ENCODE measurements at regions not wholly inside any gene's neighbourhood (a gene's known extent, or its start where the extent isn't known, plus 50 kb on each side); places are given as distances from the start of the nearest gene placed in this dataset.

DNA sequence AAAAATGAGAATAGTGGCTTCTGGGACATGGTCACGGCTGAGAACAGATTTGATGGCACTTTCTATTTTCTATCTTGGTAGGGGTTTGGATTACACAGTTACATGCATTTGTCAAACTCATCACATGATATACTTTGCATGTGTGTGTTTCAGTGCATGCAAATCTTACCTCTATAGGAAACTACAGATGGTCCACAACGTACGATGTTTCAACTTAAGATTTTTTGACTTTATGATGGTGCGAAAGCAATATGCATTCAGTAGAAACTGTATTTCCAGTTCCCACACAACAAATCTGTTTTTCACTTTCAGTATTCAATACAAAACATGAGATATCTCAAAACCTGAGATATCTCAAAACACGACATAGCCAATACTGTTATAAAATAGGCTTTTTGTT, 231.8 kb upstream of the SPTLC3 start:
- Histone ChIP-seq H3K27me3 (ENCODE audit: insufficient read depth, low read length) (no peaks in the 10 kb centered on the region), H3K4me2 (ENCODE audit: low read length) (no peak overlapping the region), H3K27ac (ENCODE audit: low read depth, low read length) (no peak overlapping the region), H2AFZ (ENCODE audit: low read depth, low read length) (no peak overlapping the region), H3K4me3 (ENCODE audit: insufficient read depth, low read depth, low read length) (no peak overlapping the region), H3K9me3 (ENCODE audit: insufficient read depth, low read depth, low read length) (no peaks in the 10 kb centered on the region), H3K36me3 (ENCODE audit: insufficient read depth, low read length) (no peaks in the 10 kb centered on the region), H3K9ac (ENCODE audit: low read length) (no peak overlapping the region), H3K79me2 (ENCODE audit: insufficient read depth, low read length) (no peaks in the 10 kb centered on the region), H3K4me1 (ENCODE audit: insufficient read depth, low read length) (no peaks in the 10 kb centered on the region), H4K20me1 (ENCODE audit: insufficient read depth, low read length) (no peaks in the 10 kb centered on the region)
- no peak overlapping the region for H3K4me3 Mint-ChIP-seq (ENCODE audit: unreplicated experiment)
- DNase-seq (ENCODE audit: low read depth) = no peak
- no peaks in the 10 kb centered on the region for H3K9me3 Mint-ChIP-seq (ENCODE audit: unreplicated experiment)
- H3K36me3 Mint-ChIP-seq (ENCODE audit: low read depth, unreplicated experiment) = no peaks in the 10 kb centered on the region
- H3K27me3 Mint-ChIP-seq (ENCODE audit: low read depth, unreplicated experiment) = no peaks in the 10 kb centered on the region
- no peaks in the 10 kb centered on the region for H3K4me1 Mint-ChIP-seq (ENCODE audit: low read depth, unreplicated experiment)
- H3K27ac Mint-ChIP-seq (ENCODE audit: unreplicated experiment) = no peak overlapping the region
- FAIRE-seq = peak; percentile 32
- TF ChIP-seq, protein P1, sequence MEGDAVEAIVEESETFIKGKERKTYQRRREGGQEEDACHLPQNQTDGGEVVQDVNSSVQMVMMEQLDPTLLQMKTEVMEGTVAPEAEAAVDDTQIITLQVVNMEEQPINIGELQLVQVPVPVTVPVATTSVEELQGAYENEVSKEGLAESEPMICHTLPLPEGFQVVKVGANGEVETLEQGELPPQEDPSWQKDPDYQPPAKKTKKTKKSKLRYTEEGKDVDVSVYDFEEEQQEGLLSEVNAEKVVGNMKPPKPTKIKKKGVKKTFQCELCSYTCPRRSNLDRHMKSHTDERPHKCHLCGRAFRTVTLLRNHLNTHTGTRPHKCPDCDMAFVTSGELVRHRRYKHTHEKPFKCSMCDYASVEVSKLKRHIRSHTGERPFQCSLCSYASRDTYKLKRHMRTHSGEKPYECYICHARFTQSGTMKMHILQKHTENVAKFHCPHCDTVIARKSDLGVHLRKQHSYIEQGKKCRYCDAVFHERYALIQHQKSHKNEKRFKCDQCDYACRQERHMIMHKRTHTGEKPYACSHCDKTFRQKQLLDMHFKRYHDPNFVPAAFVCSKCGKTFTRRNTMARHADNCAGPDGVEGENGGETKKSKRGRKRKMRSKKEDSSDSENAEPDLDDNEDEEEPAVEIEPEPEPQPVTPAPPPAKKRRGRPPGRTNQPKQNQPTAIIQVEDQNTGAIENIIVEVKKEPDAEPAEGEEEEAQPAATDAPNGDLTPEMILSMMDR (IDR thresholded peaks at IDR 0.05; ENCODE audit: insufficient read depth, low read depth, low read length) = no peak
- no peak for TF ChIP-seq EZH2 (IDR thresholded peaks at IDR 0.05; ENCODE audit: insufficient read depth, low read length)

DNA sequence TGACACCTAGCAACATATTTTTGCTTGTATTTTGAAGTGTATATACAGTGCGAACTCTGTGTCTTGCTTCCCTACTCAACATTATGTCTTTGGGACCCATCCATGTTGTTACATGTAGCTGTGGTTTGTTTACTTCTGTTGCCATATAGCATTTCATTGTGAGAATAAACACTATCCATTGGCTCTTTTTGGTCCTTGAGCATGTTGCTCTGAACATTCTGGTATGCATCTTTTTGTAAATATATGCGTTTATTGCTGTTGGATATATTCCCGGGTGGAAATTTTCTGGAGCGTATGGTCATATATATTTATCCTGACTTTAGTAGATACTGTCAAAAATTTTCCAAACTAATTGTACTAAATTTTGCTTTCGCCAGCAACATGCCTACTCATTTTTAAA, 222.5 kb upstream of the SPTLC3 start:
- H3K27me3 Mint-ChIP-seq (ENCODE audit: low read depth, unreplicated experiment) = peaks cover 11% of the 10 kb centered on the region
- no peaks in the 10 kb centered on the region for H3K36me3 Mint-ChIP-seq (ENCODE audit: low read depth, unreplicated experiment)
- FAIRE-seq = no peak

DNA sequence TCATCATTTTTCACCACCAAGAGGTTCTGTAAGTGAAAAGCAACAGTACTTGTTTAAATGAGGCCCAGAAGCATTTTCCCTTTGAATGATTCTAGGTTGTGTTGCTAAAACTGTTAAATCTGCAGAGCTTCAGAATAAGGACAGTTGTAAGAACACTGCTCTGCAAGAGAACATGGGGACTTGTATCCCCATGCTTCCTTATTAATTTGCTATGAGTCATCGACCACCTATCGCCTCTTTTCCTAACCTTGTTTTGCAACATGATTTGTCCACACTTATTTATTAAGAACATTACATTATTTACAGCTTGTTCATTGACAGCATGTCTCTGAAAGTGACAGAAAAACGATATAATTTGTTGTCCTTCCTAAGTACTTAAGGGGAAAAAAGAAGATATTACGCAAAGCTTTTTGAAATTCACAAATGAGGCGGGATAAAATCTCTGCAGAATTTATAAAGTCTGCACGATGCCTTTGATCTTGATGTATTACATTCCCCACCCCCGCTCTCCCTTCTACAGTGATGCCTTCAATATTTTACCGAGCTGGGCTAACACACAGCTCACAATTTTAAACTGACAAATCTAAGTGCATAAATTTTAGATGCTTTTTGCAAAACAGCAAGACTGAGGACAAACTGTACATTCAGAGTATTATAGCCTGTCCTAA, 220.0 kb upstream of the SPTLC3 start:
- Histone ChIP-seq H3K36me3 (ENCODE audit: insufficient read depth, low read length) (no peaks in the 10 kb centered on the region), H2AFZ (ENCODE audit: low read depth, low read length) (no peak overlapping the region), H3K27ac (ENCODE audit: low read depth, low read length) (no peak overlapping the region), H3K4me3 (ENCODE audit: insufficient read depth, low read depth, low read length) (no peak overlapping the region), H3K4me2 (ENCODE audit: low read length) (no peak overlapping the region), H3K9ac (ENCODE audit: low read length) (no peak overlapping the region), H3K79me2 (ENCODE audit: insufficient read depth, low read length) (no peaks in the 10 kb centered on the region), H3K4me1 (ENCODE audit: insufficient read depth, low read length) (no peaks in the 10 kb centered on the region), H4K20me1 (ENCODE audit: insufficient read depth, low read length) (no peaks in the 10 kb centered on the region), H3K27me3 (ENCODE audit: insufficient read depth, low read length) (no peaks in the 10 kb centered on the region), H3K9me3 (ENCODE audit: insufficient read depth, low read depth, low read length) (no peaks in the 10 kb centered on the region)
- no peaks in the 10 kb centered on the region for H3K4me1 Mint-ChIP-seq (ENCODE audit: low read depth, unreplicated experiment)
- no peak for FAIRE-seq
- TF ChIP-seq EZH2 (IDR thresholded peaks at IDR 0.05; ENCODE audit: insufficient read depth, low read length) = no peak
- TF ChIP-seq, protein P1 (IDR thresholded peaks at IDR 0.05; ENCODE audit: insufficient read depth, low read depth, low read length) = no peak
- no peak overlapping the region for H3K27ac Mint-ChIP-seq (ENCODE audit: unreplicated experiment)
- no peaks in the 10 kb centered on the region for H3K36me3 Mint-ChIP-seq (ENCODE audit: low read depth, unreplicated experiment)
- H3K4me3 Mint-ChIP-seq (ENCODE audit: unreplicated experiment) = no peak overlapping the region
- peaks cover 1% of the 10 kb centered on the region for H3K9me3 Mint-ChIP-seq (ENCODE audit: unreplicated experiment)
- H3K27me3 Mint-ChIP-seq (ENCODE audit: low read depth, unreplicated experiment) = peaks cover 7% of the 10 kb centered on the region
- no peak for DNase-seq (ENCODE audit: low read depth)

More for the DNA sequence above, 222.5 kb upstream of the SPTLC3 start:
- Histone ChIP-seq H3K27me3 (ENCODE audit: insufficient read depth, low read length) (no peaks in the 10 kb centered on the region), H2AFZ (ENCODE audit: low read depth, low read length) (no peak overlapping the region), H4K20me1 (ENCODE audit: insufficient read depth, low read length) (no peaks in the 10 kb centered on the region), H3K27ac (ENCODE audit: low read depth, low read length) (no peak overlapping the region), H3K9ac (ENCODE audit: low read length) (no peak overlapping the region), H3K4me2 (ENCODE audit: low read length) (no peak overlapping the region), H3K36me3 (ENCODE audit: insufficient read depth, low read length) (no peaks in the 10 kb centered on the region), H3K4me3 (ENCODE audit: insufficient read depth, low read depth, low read length) (no peak overlapping the region), H3K79me2 (ENCODE audit: insufficient read depth, low read length) (no peaks in the 10 kb centered on the region), H3K4me1 (ENCODE audit: insufficient read depth, low read length) (no peaks in the 10 kb centered on the region), H3K9me3 (ENCODE audit: insufficient read depth, low read depth, low read length) (no peaks in the 10 kb centered on the region)
- Mint-ChIP-seq H3K27ac (ENCODE audit: unreplicated experiment) (no peak overlapping the region), H3K9me3 (ENCODE audit: unreplicated experiment) (no peaks in the 10 kb centered on the region), H3K4me1 (ENCODE audit: low read depth, unreplicated experiment) (no peaks in the 10 kb centered on the region), H3K4me3 (ENCODE audit: unreplicated experiment) (no peak overlapping the region)
- TF ChIP-seq, protein P1 (IDR thresholded peaks at IDR 0.05; ENCODE audit: insufficient read depth, low read depth, low read length) = no peak
- no peak for TF ChIP-seq EZH2 (IDR thresholded peaks at IDR 0.05; ENCODE audit: insufficient read depth, low read length)
- DNase-seq (ENCODE audit: low read depth) = no peak
